GM12873 (cell line): ENCODE measurements at regions not wholly inside any gene's neighbourhood (a gene's known extent, or its start where the extent isn't known, plus 50 kb on each side); places are given as distances from the start of the nearest gene placed in this dataset.

Experiments used
- TF ChIP-seq, protein P1 (sequence below): IDR thresholded peaks from 2 replicates; pipeline ENCODE4 v1.5.1; 2012; ENCODE audit warnings: low read depth, mild to moderate bottlenecking, moderate library complexity, low read length, control low read depth; ENCODE audit not compliant: insufficient read depth; ENCODE audit errors: missing control alignments

- TF ChIP-seq, protein P1, sequence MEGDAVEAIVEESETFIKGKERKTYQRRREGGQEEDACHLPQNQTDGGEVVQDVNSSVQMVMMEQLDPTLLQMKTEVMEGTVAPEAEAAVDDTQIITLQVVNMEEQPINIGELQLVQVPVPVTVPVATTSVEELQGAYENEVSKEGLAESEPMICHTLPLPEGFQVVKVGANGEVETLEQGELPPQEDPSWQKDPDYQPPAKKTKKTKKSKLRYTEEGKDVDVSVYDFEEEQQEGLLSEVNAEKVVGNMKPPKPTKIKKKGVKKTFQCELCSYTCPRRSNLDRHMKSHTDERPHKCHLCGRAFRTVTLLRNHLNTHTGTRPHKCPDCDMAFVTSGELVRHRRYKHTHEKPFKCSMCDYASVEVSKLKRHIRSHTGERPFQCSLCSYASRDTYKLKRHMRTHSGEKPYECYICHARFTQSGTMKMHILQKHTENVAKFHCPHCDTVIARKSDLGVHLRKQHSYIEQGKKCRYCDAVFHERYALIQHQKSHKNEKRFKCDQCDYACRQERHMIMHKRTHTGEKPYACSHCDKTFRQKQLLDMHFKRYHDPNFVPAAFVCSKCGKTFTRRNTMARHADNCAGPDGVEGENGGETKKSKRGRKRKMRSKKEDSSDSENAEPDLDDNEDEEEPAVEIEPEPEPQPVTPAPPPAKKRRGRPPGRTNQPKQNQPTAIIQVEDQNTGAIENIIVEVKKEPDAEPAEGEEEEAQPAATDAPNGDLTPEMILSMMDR: no peak
Measured at GRCh38 chr2:224163566-224164307, 124.7 kb upstream of the SERPINE2 start.

- TF ChIP-seq, protein P1: no peak
Measured at GRCh38 chr2:224162122-224162521, 123.0 kb upstream of the SERPINE2 start.

GRCh38 chr2:224161712-224162111 lies 122.6 kb upstream of the SERPINE2 start:
- TF ChIP-seq, protein P1: no peak

GRCh38 chr2:224160917-224161316 lies 121.8 kb upstream of the SERPINE2 start:
- TF ChIP-seq, protein P1: no peak

DNA sequence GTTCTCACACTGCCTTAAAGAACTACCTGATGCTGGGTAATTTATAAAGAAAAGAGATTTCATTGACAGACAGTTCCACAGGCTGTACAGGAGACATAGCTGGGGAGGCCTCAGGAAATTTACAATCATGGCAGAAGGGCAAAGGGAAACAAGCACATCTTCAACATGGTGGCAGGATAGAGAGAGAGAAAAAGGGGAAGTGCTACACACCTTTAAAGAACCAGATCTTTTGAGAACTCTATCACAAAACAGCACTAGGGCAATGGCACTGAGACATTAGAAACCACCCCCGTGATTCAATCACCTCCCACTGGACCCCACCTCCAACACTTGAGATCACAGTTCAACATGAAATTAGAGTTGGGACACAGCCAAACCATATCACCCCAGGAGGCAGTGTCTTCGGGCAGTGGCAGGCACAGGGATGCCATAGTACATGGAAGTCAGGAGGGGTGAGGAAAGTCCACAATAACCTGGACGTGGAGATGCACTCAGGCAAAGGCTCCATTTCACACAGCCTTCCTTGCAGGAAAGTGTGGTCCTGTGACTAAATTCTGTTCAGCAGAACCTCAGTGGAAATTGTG lies 120.4 kb upstream of the SERPINE2 start:
- TF ChIP-seq, protein P1: no peak

DNA sequence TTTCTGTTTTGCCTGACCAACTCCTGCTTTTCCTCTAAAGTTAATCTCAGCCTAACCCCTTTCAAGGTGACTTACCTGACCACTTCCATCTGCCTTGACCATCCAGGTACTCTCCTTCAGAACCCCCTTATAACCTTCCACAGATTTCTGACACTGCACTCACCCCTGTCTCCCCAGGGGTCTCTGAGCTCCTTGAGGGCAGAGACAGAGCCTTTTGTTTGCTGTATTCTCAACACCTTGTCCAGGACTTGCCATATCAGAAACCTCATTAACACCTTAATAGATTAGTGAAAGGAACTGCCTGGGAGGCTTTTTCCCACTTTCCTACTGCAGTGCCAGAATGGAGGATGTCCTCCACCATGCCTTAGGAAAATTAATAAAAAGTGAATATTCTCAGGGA lies 119.7 kb upstream of the SERPINE2 start:
- TF ChIP-seq, protein P1: no peak

- TF ChIP-seq, protein P1: no peak
Measured at GRCh38 chr2:224158061-224158460, 119.0 kb upstream of the SERPINE2 start.
